ENCODE measurements at regions not wholly inside any gene's neighbourhood (a gene's known extent, or its start where the extent isn't known, plus 50 kb on each side); places are given as distances from the start of the nearest gene placed in this dataset.
"Not testable (repeated sequence)": the region's sequence is repeated elsewhere in the genome, so short reads cannot be mapped to it uniquely, and the experiment has no call there.

- Histone ChIP-seq H2BK5ac (ENCODE audit: low read depth, low read length, poor library complexity, severe bottlenecking) (no peak overlapping the region), H2AFZ (ENCODE audit: low read depth, low read length) (no peak overlapping the region), H3K14ac (ENCODE audit: low read length in 2 of 2) (no peak overlapping the region), H3K4ac (ENCODE audit: low read depth in 1 of 2, low read length in 2 of 2) (no peak overlapping the region), H3K36me3 (ENCODE audit: control insufficient read depth in 1 of 2, insufficient read depth in 2 of 2, low read depth in 1 of 2, low read length in 2 of 2) (no peaks in the 10 kb centered on the region), H2BK120ac (ENCODE audit: low read depth, low read length) (no peak overlapping the region), H3K79me1 (replicated peaks; ENCODE audit: low read length, poor library complexity, severe bottlenecking) (no peaks in the 10 kb centered on the region), H3K4me1 (ENCODE audit: control insufficient read depth, insufficient read depth, low read depth, low read length) (no peaks in the 10 kb centered on the region), H3K4me3 (ENCODE audit: insufficient read depth in 1 of 2, low read depth in 1 of 2, low read length in 2 of 2) (no peak overlapping the region), H3K4me2 (ENCODE audit: low read length, poor library complexity, severe bottlenecking) (no peak overlapping the region), H3K9me3 (ENCODE audit: control insufficient read depth, low read length) (peaks cover 23% of the 10 kb centered on the region), H2BK15ac (ENCODE audit: low read depth, poor library complexity, severe bottlenecking) (no peak overlapping the region), H4K91ac (ENCODE audit: low read length) (no peak overlapping the region), H3K27ac (ENCODE audit: low read length, poor library complexity, severe bottlenecking) (no peak overlapping the region), H2BK12ac (ENCODE audit: low read length in 2 of 2) (no peak overlapping the region), H3K9ac (ENCODE audit: low read length) (no peak overlapping the region), H3K27me3 (ENCODE audit: control insufficient read depth in 1 of 2, insufficient read depth in 1 of 2, low read length in 2 of 2) (no peaks in the 10 kb centered on the region), H3K18ac (ENCODE audit: low read depth in 1 of 2, low read length in 2 of 2) (no peak overlapping the region), H4K8ac (ENCODE audit: low read length) (no peak overlapping the region), H3K23ac (ENCODE audit: low read length in 2 of 2) (no peak overlapping the region), H2AK5ac (ENCODE audit: low read length, severe bottlenecking) (no peak overlapping the region)
- WGBS = 76% methylated on average over 2 of the region's 2 CpGs
- DNase-seq = no peak
Observed at GRCh38 chr2:195094330-195094729, 562.7 kb upstream of the SLC39A10 start.

- no peak for DNase-seq
- Histone ChIP-seq H3K18ac (ENCODE audit: low read depth in 1 of 2, low read length in 2 of 2) (no peak overlapping the region), H2AK5ac (ENCODE audit: low read length, severe bottlenecking) (no peak overlapping the region), H3K4me3 (ENCODE audit: insufficient read depth in 1 of 2, low read depth in 1 of 2, low read length in 2 of 2) (no peak overlapping the region), H4K8ac (ENCODE audit: low read length) (no peak overlapping the region), H3K4ac (ENCODE audit: low read depth in 1 of 2, low read length in 2 of 2) (no peak overlapping the region), H2AFZ (ENCODE audit: low read depth, low read length) (no peak overlapping the region), H3K23ac (ENCODE audit: low read length in 2 of 2) (no peak overlapping the region), H3K4me1 (ENCODE audit: control insufficient read depth, insufficient read depth, low read depth, low read length) (no peaks in the 10 kb centered on the region), H3K27ac (ENCODE audit: low read length, poor library complexity, severe bottlenecking) (no peak overlapping the region), H3K9me3 (ENCODE audit: control insufficient read depth, low read length) (peaks cover 23% of the 10 kb centered on the region), H3K14ac (ENCODE audit: low read length in 2 of 2) (no peak overlapping the region), H2BK120ac (ENCODE audit: low read depth, low read length) (no peak overlapping the region), H3K4me2 (ENCODE audit: low read length, poor library complexity, severe bottlenecking) (no peak overlapping the region), H3K27me3 (ENCODE audit: control insufficient read depth in 1 of 2, insufficient read depth in 1 of 2, low read length in 2 of 2) (no peaks in the 10 kb centered on the region), H4K91ac (ENCODE audit: low read length) (no peak overlapping the region), H3K36me3 (ENCODE audit: control insufficient read depth in 1 of 2, insufficient read depth in 2 of 2, low read depth in 1 of 2, low read length in 2 of 2) (no peaks in the 10 kb centered on the region), H2BK5ac (ENCODE audit: low read depth, low read length, poor library complexity, severe bottlenecking) (no peak overlapping the region), H2BK15ac (ENCODE audit: low read depth, poor library complexity, severe bottlenecking) (no peak overlapping the region), H2BK12ac (ENCODE audit: low read length in 2 of 2) (no peak overlapping the region), H3K9ac (ENCODE audit: low read length) (no peak overlapping the region), H3K79me1 (replicated peaks; ENCODE audit: low read length, poor library complexity, severe bottlenecking) (no peaks in the 10 kb centered on the region)
Observed at GRCh38 chr2:195092341-195092740, 564.7 kb upstream of the SLC39A10 start.

- H2AK5ac ChIP-seq (ENCODE audit: low read length, severe bottlenecking); H3K23ac ChIP-seq (ENCODE audit: low read length in 2 of 2); H3K4me3 ChIP-seq (ENCODE audit: insufficient read depth in 1 of 2, low read depth in 1 of 2, low read length in 2 of 2); H3K27me3 ChIP-seq (ENCODE audit: control insufficient read depth in 1 of 2, insufficient read depth in 1 of 2, low read length in 2 of 2); H3K36me3 ChIP-seq (ENCODE audit: control insufficient read depth in 1 of 2, insufficient read depth in 2 of 2, low read depth in 1 of 2, low read length in 2 of 2); H2BK5ac ChIP-seq (ENCODE audit: low read depth, low read length, poor library complexity, severe bottlenecking); H3K9me3 ChIP-seq (ENCODE audit: control insufficient read depth, low read length); H3K4ac ChIP-seq (ENCODE audit: low read depth in 1 of 2, low read length in 2 of 2); H2BK12ac ChIP-seq (ENCODE audit: low read length in 2 of 2); H3K4me1 ChIP-seq (ENCODE audit: control insufficient read depth, insufficient read depth, low read depth, low read length); H3K18ac ChIP-seq (ENCODE audit: low read depth in 1 of 2, low read length in 2 of 2); H2BK15ac ChIP-seq (ENCODE audit: low read depth, poor library complexity, severe bottlenecking); H3K27ac ChIP-seq (ENCODE audit: low read length, poor library complexity, severe bottlenecking); H3K79me1 ChIP-seq (replicated peaks; ENCODE audit: low read length, poor library complexity, severe bottlenecking); H3K14ac ChIP-seq (ENCODE audit: low read length in 2 of 2); H3K9ac ChIP-seq (ENCODE audit: low read length); H2BK120ac ChIP-seq (ENCODE audit: low read depth, low read length); H3K4me2 ChIP-seq (ENCODE audit: low read length, poor library complexity, severe bottlenecking); H4K91ac ChIP-seq (ENCODE audit: low read length); DNase-seq; H4K8ac ChIP-seq (ENCODE audit: low read length); H2AFZ ChIP-seq (ENCODE audit: low read depth, low read length): not testable (repeated sequence)
- 56% methylated on average over 1 of the region's 13 CpGs for WGBS
Observed at GRCh38 chr2:195072806-195073205, 584.2 kb upstream of the SLC39A10 start.

- Histone ChIP-seq H4K91ac (ENCODE audit: low read length) (no peak overlapping the region), H3K14ac (ENCODE audit: low read length in 2 of 2) (no peak overlapping the region), H3K4me2 (ENCODE audit: low read length, poor library complexity, severe bottlenecking) (no peak overlapping the region), H3K27me3 (ENCODE audit: control insufficient read depth in 1 of 2, insufficient read depth in 1 of 2, low read length in 2 of 2) (no peaks in the 10 kb centered on the region), H2BK12ac (ENCODE audit: low read length in 2 of 2) (no peak overlapping the region), H3K23ac (ENCODE audit: low read length in 2 of 2) (no peak overlapping the region), H2AFZ (ENCODE audit: low read depth, low read length) (no peak overlapping the region), H3K4ac (ENCODE audit: low read depth in 1 of 2, low read length in 2 of 2) (no peak overlapping the region), H2BK15ac (ENCODE audit: low read depth, poor library complexity, severe bottlenecking) (no peak overlapping the region), H3K4me3 (ENCODE audit: insufficient read depth in 1 of 2, low read depth in 1 of 2, low read length in 2 of 2) (no peak overlapping the region), H3K27ac (ENCODE audit: low read length, poor library complexity, severe bottlenecking) (no peak overlapping the region), H3K9ac (ENCODE audit: low read length) (no peak overlapping the region), H3K36me3 (ENCODE audit: control insufficient read depth in 1 of 2, insufficient read depth in 2 of 2, low read depth in 1 of 2, low read length in 2 of 2) (no peaks in the 10 kb centered on the region), H2BK120ac (ENCODE audit: low read depth, low read length) (no peak overlapping the region), H3K18ac (ENCODE audit: low read depth in 1 of 2, low read length in 2 of 2) (no peak overlapping the region), H3K4me1 (ENCODE audit: control insufficient read depth, insufficient read depth, low read depth, low read length) (no peaks in the 10 kb centered on the region), H2BK5ac (ENCODE audit: low read depth, low read length, poor library complexity, severe bottlenecking) (no peak overlapping the region), H3K9me3 (ENCODE audit: control insufficient read depth, low read length) (no peaks in the 10 kb centered on the region), H2AK5ac (ENCODE audit: low read length, severe bottlenecking) (no peak overlapping the region), H3K79me1 (replicated peaks; ENCODE audit: low read length, poor library complexity, severe bottlenecking) (no peaks in the 10 kb centered on the region), H4K8ac (ENCODE audit: low read length) (no peak overlapping the region)
- no peak for DNase-seq
- WGBS = 100% methylated on average over 2 of the region's 2 CpGs
Observed at GRCh38 chr2:195057001-195057400, 600.0 kb upstream of the SLC39A10 start.
